ENCODE measurements at regions not wholly inside any gene's neighbourhood (a gene's known extent, or its start where the extent isn't known, plus 50 kb on each side); places are given as distances from the start of the nearest gene placed in this dataset.

DNA sequence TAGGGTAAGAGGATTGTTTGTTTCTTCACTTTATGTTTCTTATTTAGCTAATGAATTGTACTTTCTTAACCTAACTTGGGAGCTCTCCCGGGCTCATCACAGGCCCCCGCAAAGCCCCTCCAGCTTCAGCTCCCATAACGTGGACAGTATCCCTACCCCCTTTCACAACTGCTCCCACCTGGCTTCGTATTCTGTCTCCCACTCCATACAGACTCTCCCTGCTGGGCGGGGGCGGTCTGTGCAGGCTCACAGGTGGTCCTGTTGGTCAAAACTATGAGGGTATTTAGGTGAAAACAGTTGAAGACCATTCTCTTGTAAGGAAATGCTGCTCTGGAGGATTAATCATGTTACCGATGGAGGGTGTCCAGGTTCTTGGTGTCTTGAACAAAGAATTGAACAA is 805.3 kb downstream of the SEMA5A start:
- DNase-seq = no peak

GRCh38 chr5:8749556-8749955 is 796.3 kb downstream of the SEMA5A start:
- no peak for DNase-seq

DNA sequence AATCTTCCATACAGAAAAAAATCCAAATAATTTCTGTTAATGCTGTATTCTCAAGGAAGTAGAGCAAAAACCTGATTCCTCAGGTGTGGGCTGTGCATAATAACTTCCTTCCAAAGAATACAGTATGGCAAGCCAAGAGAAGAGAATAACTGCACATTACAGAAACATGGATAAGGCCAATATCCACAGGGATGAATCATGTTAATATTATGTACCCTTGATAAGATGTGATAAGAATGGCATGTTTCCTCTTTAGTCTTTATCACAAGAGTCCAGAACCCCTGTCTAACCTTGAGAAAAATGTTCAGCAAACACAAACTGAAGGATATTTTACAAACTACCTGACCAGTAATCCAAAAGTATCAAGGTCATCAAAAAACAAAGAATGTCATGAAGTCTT is 795.8 kb downstream of the SEMA5A start:
- no peak for DNase-seq

DNA sequence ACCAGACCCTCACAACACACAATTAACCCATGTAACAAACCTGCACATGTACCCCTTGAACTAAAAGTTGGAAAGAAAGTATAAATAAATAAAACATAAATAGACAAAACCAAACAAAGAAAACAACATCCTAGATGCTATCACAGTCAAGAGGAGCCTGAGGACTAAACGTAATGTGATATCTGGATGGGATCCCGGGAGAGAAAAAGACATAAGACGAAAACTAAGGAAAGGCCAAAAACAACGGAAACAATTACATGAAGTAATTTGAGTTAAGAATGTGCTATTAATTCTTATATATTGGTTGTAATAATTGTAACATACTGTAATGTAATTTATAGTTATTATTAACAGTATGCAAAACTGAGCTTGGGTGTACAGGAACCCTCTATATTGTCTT is 793.9 kb downstream of the SEMA5A start:
- no peak for DNase-seq

DNA sequence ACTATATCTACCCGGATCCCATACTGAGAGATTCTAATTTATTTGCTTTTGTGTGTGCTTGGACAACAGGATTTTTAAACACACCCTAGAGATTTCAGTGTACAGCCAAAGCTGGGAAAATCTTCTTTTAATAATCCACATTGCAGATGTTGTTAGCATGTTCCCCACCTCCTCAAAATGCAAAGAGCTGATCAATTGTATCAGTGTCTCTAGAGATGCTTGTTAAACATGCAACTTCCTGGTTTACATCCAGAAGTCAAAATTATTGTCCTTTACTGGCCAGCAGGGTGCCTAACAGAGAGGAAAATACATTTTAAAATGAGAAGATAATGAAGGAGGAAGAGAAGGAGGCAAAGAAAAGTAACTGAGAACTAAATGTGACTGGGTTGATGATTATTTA is 793.3 kb downstream of the SEMA5A start:
- DNase-seq = no peak

DNA sequence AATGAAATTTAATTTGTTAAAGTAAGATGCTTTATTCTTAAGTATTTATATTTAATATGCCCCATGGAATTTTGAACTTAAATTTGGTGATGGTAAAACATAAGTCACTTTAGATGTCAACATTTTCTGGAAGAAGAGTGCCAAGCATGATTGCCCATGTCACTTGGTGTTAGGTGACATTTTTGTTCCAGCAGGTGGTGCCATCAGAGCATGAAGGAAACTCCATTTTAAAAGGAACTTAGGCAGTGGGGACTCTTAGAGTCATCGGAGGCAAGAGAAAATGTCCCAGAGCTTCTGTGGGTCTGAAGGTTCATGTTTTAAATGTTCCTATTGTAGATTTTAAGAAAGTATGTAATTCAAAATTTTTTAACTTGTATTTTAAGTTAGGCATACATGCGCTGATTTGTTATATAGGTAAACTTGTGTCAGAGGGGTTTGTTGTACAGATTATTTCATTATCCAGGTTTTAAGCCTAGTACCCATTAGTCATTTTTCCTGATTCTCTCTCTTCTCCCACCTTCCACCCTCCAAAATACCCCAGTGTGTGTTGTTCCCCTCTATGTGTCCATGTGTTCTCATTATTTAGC is 789.3 kb downstream of the SEMA5A start:
- DNase-seq = peak; percentile 30

DNA sequence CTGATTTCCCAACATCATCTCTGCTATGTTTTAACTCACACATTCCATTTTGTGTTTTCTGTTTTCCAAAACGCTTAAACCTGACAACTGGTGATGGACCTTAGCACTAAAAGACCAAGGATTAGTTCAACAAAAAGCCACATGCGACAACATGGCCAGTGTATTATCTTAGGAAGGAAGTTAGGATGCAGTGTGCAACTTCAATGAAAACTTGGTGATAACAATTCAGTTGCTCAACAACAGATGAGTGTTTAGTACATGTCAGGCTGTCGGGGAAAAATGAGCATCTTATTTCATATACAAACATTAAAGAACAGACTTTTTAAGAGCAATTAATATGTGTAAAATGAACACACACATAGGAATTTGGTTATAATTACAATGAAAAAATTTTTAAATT is 780.0 kb downstream of the SEMA5A start:
- DNase-seq = no peak

- no peak for DNase-seq
Measured at GRCh38 chr5:8766448-8766847, 779.4 kb downstream of the SEMA5A start.

GRCh38 chr5:8767111-8767510 is 778.8 kb downstream of the SEMA5A start:
- no peak for DNase-seq

- DNase-seq = no peak
Measured at GRCh38 chr5:8767746-8768145, 778.1 kb downstream of the SEMA5A start.

- no peak for DNase-seq
Measured at GRCh38 chr5:8769631-8770030, 776.2 kb downstream of the SEMA5A start.

DNA sequence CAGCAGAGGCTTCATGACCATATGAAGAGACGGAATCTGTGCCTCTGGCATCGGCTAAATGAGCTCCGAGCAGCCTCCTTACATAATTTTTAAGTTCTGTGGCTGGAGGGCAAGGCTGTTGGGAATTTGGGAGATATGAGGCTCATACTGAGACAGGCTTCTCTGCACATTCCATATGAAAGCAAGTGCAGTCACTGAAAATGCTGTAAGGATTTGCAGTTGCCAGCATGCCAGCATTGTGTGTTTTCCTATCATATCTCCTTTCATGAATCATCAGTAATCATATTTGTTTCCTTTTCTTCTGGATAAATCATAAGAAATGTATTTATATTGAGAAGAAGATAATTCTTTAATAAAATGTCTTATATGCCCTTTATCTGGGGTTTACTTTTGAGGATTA is 775.4 kb downstream of the SEMA5A start:
- DNase-seq = no peak

GRCh38 chr5:8773046-8773615 is 772.7 kb downstream of the SEMA5A start:
- DNase-seq = no peak

GRCh38 chr5:8784692-8785091 is 761.2 kb downstream of the SEMA5A start:
- DNase-seq = no peak

DNA sequence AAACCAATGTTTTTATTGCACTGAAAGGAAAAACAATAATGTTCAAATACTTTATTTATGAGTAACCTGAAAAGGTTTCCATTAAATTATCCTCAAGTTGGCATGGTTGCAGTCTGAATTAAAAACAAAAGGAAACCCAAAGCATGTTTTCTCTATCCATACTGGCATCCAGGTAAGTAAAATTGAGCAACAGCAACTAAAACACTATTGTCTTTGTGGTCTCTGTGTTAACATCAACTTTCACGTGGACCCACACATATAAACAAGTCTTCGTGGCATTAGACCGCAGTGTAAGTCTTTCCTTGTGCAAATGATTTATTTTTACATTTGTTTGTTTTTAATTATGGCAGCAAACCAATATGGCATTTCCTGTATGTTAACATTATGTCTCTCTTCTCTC is 757.6 kb downstream of the SEMA5A start:
- no peak for DNase-seq

GRCh38 chr5:8805653-8806052 is 740.2 kb downstream of the SEMA5A start:
- DNase-seq = no peak

DNA sequence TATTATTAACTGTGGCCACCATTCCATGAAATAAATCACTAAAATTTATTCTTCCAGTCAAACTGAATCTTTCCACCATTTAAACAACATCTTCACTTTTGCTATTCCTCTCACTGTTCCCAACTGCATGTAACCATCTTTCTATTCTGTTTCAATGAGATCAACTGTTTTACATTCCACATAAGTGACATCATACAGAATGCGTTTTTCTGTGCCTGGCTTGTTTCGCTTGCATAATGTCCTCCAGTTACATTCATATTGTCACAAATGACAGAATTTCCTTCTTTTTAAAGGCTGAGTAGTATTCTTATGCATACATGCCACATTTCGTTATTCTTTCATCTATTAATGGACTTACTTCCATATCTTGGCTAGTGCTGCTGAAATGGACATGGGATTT is 738.2 kb downstream of the SEMA5A start:
- DNase-seq = no peak

GRCh38 chr5:8811581-8811980 is 734.3 kb downstream of the SEMA5A start:
- DNase-seq = no peak

DNA sequence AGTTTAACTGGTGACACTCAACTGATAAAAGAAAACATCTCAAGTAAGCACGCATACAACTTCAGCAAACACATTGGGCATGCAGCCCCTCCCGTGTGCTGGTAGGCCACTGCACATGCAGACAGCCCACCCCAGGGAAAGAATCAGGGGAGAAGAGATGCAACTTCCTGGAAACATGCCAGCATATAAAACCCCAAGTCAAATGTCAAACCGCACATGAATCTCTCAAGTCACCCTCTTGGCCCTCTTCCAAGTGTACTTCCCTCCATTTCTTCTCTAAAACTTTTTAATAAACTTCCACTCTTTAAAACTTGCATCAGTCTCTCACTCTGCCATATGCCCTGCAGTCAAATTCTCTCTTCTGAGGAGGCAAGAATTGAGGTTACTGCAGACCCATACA is 732.7 kb downstream of the SEMA5A start:
- DNase-seq = no peak

DNA sequence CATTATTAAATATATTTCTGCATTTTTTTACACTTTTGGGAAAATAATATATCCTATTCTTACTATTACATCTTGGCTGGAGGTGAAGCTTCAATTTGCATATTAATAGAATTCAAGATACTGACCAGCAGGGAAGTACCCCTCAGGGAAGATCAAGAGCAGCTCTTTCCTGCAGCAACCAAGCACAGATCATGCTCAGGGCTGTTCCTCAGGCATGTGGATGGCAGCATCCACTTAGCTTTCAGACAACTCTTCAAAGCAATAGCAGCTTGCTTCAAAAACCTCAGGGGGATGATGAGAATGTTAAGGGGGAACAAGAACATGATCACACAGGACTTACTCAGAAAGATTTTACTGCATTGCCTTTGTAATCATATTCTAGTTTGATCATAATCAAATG is 731.8 kb downstream of the SEMA5A start:
- DNase-seq = no peak

GRCh38 chr5:8824371-8824770 is 721.5 kb downstream of the SEMA5A start:
- no peak for DNase-seq

- no peak for DNase-seq
Measured at GRCh38 chr5:8825139-8825757, 720.6 kb downstream of the SEMA5A start.

DNA sequence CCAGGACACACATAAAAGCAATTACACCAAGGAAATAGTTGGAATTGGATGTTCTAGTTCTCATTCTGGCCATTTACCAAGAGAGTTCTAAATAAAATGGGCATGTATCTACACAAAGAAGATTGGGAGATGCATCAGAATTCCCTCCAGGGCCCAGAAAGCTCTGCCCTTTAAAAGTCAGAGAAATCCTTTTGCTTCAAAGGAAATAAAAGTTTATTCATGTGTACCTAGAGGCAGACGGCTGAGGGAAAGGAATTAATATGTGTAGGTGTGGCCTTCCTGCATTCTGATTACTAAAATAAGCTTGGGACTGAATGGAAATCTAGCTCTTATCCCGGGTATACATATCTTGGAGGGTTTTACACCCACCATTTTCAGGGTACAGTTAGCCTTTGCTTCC is 719.4 kb downstream of the SEMA5A start:
- DNase-seq = no peak

- DNase-seq = no peak
Measured at GRCh38 chr5:8827696-8828095, 718.2 kb downstream of the SEMA5A start.

Measured in SHP77 treated with DMSO at 0.1 percent for 48 hours (cell line).